GF-D8 (cell line): ENCODE measurements at regions not wholly inside any gene's neighbourhood (a gene's known extent, or its start where the extent isn't known, plus 50 kb on each side); places are given as distances from the start of the nearest gene placed in this dataset.
"Not testable (repeated sequence)": the region's sequence is repeated elsewhere in the genome, so short reads cannot be mapped to it uniquely, and the experiment has no call there.

Experiments
- DNase-seq: peaks from one replicate; lab custom pipeline; 2025; lab: John Stamatoyannopoulos, UW

GRCh38 chrY:7588176-7588575 lies 676.6 kb upstream of the AMELY start:
- not testable (repeated sequence) for DNase-seq

GRCh38 chrY:7562541-7562940 lies 651.0 kb upstream of the AMELY start:
- DNase-seq, result no peak

GRCh38 chrY:7557675-7558074 lies 646.1 kb upstream of the AMELY start:
- no peak for DNase-seq

- DNase-seq, result no peak
Observed at GRCh38 chrY:7555006-7555405, 643.5 kb upstream of the AMELY start.

GRCh38 chrY:7545060-7545459 lies 633.5 kb upstream of the AMELY start:
- DNase-seq, result no peak

GRCh38 chrY:7544172-7544770 lies 632.7 kb upstream of the AMELY start:
- DNase-seq, result no peak

- no peak for DNase-seq
Observed at GRCh38 chrY:7543506-7543905, 632.0 kb upstream of the AMELY start.

- DNase-seq, result no peak
Observed at GRCh38 chrY:7542256-7542858, 630.8 kb upstream of the AMELY start.

- no peak for DNase-seq
Observed at GRCh38 chrY:7529396-7529795, 617.8 kb upstream of the AMELY start.

GRCh38 chrY:7527568-7527967 lies 616.0 kb upstream of the AMELY start:
- not testable (repeated sequence) for DNase-seq

- DNase-seq, result no peak
Observed at GRCh38 chrY:7518387-7518786, 606.8 kb upstream of the AMELY start.

GRCh38 chrY:7516268-7516667 lies 604.7 kb upstream of the AMELY start:
- DNase-seq, result no peak

GRCh38 chrY:7515812-7516211 lies 604.3 kb upstream of the AMELY start:
- no peak for DNase-seq

- no peak for DNase-seq
Observed at GRCh38 chrY:7502896-7503295, 591.3 kb upstream of the AMELY start.

GRCh38 chrY:7501236-7501635 lies 589.7 kb upstream of the AMELY start:
- DNase-seq, result no peak

GRCh38 chrY:7496001-7496400 lies 584.4 kb upstream of the AMELY start:
- DNase-seq, result no peak

- DNase-seq, result not testable (repeated sequence)
Observed at GRCh38 chrY:7484455-7485285, 573.1 kb upstream of the AMELY start.

GRCh38 chrY:7471976-7472375 lies 560.4 kb upstream of the AMELY start:
- DNase-seq, result no peak

- no peak for DNase-seq
Observed at GRCh38 chrY:7470037-7470436, 558.5 kb upstream of the AMELY start.

GRCh38 chrY:7468951-7469745 lies 557.6 kb upstream of the AMELY start:
- DNase-seq, result no peak

GRCh38 chrY:7467796-7468520 lies 556.4 kb upstream of the AMELY start:
- no peak for DNase-seq

- DNase-seq, result no peak
Observed at GRCh38 chrY:7465185-7465621, 553.7 kb upstream of the AMELY start.
